A204.1 (cell line): ENCODE measurements at regions not wholly inside any gene's neighbourhood (a gene's known extent, or its start where the extent isn't known, plus 50 kb on each side); places are given as distances from the start of the nearest gene placed in this dataset.

ENCODE experiments used
- FAIRE-seq: peaks from 2 replicates; lab custom pipeline; 2012; peaks lifted over from hg19 to GRCh38; lab: Jason Lieb, UNC

GRCh38 chr2:858646-859045 is 92.0 kb upstream of the SNTG2 start:
- FAIRE-seq, result no peak

GRCh38 chr2:857937-858336 is 92.7 kb upstream of the SNTG2 start:
- FAIRE-seq, result no peak

- no peak for FAIRE-seq
Observed at GRCh38 chr2:857081-857480, 93.6 kb upstream of the SNTG2 start.

GRCh38 chr2:856456-856855 is 94.2 kb upstream of the SNTG2 start:
- FAIRE-seq, result no peak

GRCh38 chr2:856041-856440 is 94.6 kb upstream of the SNTG2 start:
- no peak for FAIRE-seq

- no peak for FAIRE-seq
Observed at GRCh38 chr2:855177-855576, 95.5 kb upstream of the SNTG2 start.

GRCh38 chr2:854460-854859 is 96.2 kb upstream of the SNTG2 start:
- no peak for FAIRE-seq

- no peak for FAIRE-seq
Observed at GRCh38 chr2:853203-853870, 97.3 kb upstream of the SNTG2 start.

GRCh38 chr2:852168-852567 is 98.5 kb upstream of the SNTG2 start:
- FAIRE-seq, result no peak

GRCh38 chr2:851680-852079 is 99.0 kb upstream of the SNTG2 start:
- no peak for FAIRE-seq

GRCh38 chr2:851078-851477 is 99.6 kb upstream of the SNTG2 start:
- FAIRE-seq, result no peak

GRCh38 chr2:850429-850828 is 100.2 kb upstream of the SNTG2 start:
- FAIRE-seq, result no peak

- FAIRE-seq, result no peak
Observed at GRCh38 chr2:848099-848498, 102.5 kb upstream of the SNTG2 start.

GRCh38 chr2:847669-848068 is 103.0 kb upstream of the SNTG2 start:
- FAIRE-seq, result no peak

- no peak for FAIRE-seq
Observed at GRCh38 chr2:844715-845114, 105.9 kb upstream of the SNTG2 start.

GRCh38 chr2:842151-842803 is 108.4 kb upstream of the SNTG2 start:
- no peak for FAIRE-seq

- FAIRE-seq, result no peak
Observed at GRCh38 chr2:841036-841435, 109.6 kb upstream of the SNTG2 start.

- no peak for FAIRE-seq
Observed at GRCh38 chr2:834233-834632, 116.4 kb upstream of the SNTG2 start.

GRCh38 chr2:833180-833579 is 117.5 kb upstream of the SNTG2 start:
- no peak for FAIRE-seq

GRCh38 chr2:832635-833034 is 118.0 kb upstream of the SNTG2 start:
- no peak for FAIRE-seq

GRCh38 chr2:831622-832021 is 119.0 kb upstream of the SNTG2 start:
- no peak for FAIRE-seq

- FAIRE-seq, result no peak
Observed at GRCh38 chr2:831225-831536, 119.5 kb upstream of the SNTG2 start.

GRCh38 chr2:830419-831224 is 120.0 kb upstream of the SNTG2 start:
- FAIRE-seq, result no peak

GRCh38 chr2:829047-829446 is 121.6 kb upstream of the SNTG2 start:
- no peak for FAIRE-seq
